SK-N-SH treated with all-trans-retinoic acid at 6 μM for 48 hours (cell line): ENCODE measurements at regions not wholly inside any gene's neighbourhood (a gene's known extent, or its start where the extent isn't known, plus 50 kb on each side); places are given as distances from the start of the nearest gene placed in this dataset.
"Not testable (repeated sequence)": the region's sequence is repeated elsewhere in the genome, so short reads cannot be mapped to it uniquely, and the experiment has no call there.

Experiments
- ATAC-seq: fragments of 200-7000 bp; cut with Tn5 transposase; 3 replicates; pipeline ENCODE4 v1.9.1; 2020; ENCODE audit warnings: mild to moderate bottlenecking, moderate library complexity
- ARNTL ChIP-seq: fragments of 450-650 bp; formaldehyde crosslinking; IDR thresholded peaks from 2 replicates; pipeline ENCODE4 v1.5.0; 2020; ENCODE audit warnings: low read depth, mild to moderate bottlenecking, moderate library complexity, borderline replicate concordance
- CREB5 ChIP-seq: fragments of 250-450 bp; sonication (Bioruptor Pico); IDR thresholded peaks from 2 replicates; pipeline ENCODE4 v1.5.1; 2020; ENCODE audit warnings: low read depth, mild to moderate bottlenecking, moderate library complexity
- CSDC2 ChIP-seq: fragments of 250-450 bp; sonication (Bioruptor Pico); IDR thresholded peaks from 2 replicates; pipeline ENCODE4 v1.5.0; 2020; ENCODE audit warnings: mild to moderate bottlenecking, moderate library complexity
- CSRNP3 ChIP-seq: fragments of 250-450 bp; sonication (Bioruptor Pico); IDR thresholded peaks from 2 replicates; pipeline ENCODE4 v1.5.1; 2021; ENCODE audit warnings: mild to moderate bottlenecking, moderate library complexity
- ESRRG ChIP-seq: fragments of 250-450 bp; sonication (Bioruptor Pico); IDR thresholded peaks from 2 replicates; pipeline ENCODE4 v1.6.1; 2021; ENCODE audit warnings: mild to moderate bottlenecking
- GLIS3 ChIP-seq: fragments of 250-450 bp; sonication (Bioruptor Pico); IDR thresholded peaks from 2 replicates; pipeline ENCODE4 v1.5.0; 2020; ENCODE audit warnings: mild to moderate bottlenecking, moderate library complexity
- ISL1 ChIP-seq: fragments of 250-450 bp; sonication (Bioruptor Pico); IDR thresholded peaks from 2 replicates; pipeline ENCODE4 v2.1.2; 2022; ENCODE audit warnings: mild to moderate bottlenecking, moderate library complexity
- OSR1 ChIP-seq: fragments of 250-450 bp; sonication (Bioruptor Pico); IDR thresholded peaks from 2 replicates; pipeline ENCODE4 v1.8.0; 2022; ENCODE audit warnings: moderate library complexity, mild to moderate bottlenecking, inconsistent platforms
- PATZ1 ChIP-seq: fragments of 250-450 bp; sonication (Bioruptor Pico); IDR thresholded peaks from 2 replicates; pipeline ENCODE4 v1.8.0; 2020; ENCODE audit warnings: mild to moderate bottlenecking, moderate library complexity, borderline replicate concordance
- POU6F1 ChIP-seq: fragments of 250-450 bp; sonication (Bioruptor Pico); IDR thresholded peaks from 2 replicates; pipeline ENCODE4 v1.8.0; 2021; ENCODE audit warnings: low read depth, mild to moderate bottlenecking, moderate library complexity, borderline replicate concordance
- PPARA ChIP-seq: fragments of 250-450 bp; sonication (Bioruptor Pico); IDR thresholded peaks from 2 replicates; pipeline ENCODE4 v1.5.0; 2020; ENCODE audit warnings: mild to moderate bottlenecking, borderline replicate concordance
- RARB ChIP-seq: fragments of 250-450 bp; sonication (Bioruptor Pico); IDR thresholded peaks from 2 replicates; pipeline ENCODE4 v1.8.0; 2021; ENCODE audit warnings: mild to moderate bottlenecking, moderate library complexity
- SNAI2 ChIP-seq: fragments of 250-450 bp; sonication (Bioruptor Pico); IDR thresholded peaks from 2 replicates; pipeline ENCODE4 v1.5.0; 2020; ENCODE audit warnings: mild to moderate bottlenecking, moderate library complexity
- TSHZ2 ChIP-seq: fragments of 250-450 bp; sonication (Bioruptor Pico); IDR thresholded peaks from 2 replicates; pipeline ENCODE4 v1.5.0; 2020; ENCODE audit warnings: mild to moderate bottlenecking, moderate library complexity
- ZC3H10 ChIP-seq: fragments of 250-450 bp; sonication (Bioruptor Pico); IDR thresholded peaks from 2 replicates; pipeline ENCODE4 v1.5.1; 2021; ENCODE audit warnings: mild to moderate bottlenecking, moderate library complexity
- ZFP3 ChIP-seq: fragments of 250-450 bp; sonication (Bioruptor Pico); IDR thresholded peaks from 2 replicates; pipeline ENCODE4 v1.5.0; 2020; ENCODE audit warnings: mild to moderate bottlenecking, moderate library complexity
- ZFP30 ChIP-seq: fragments of 450-650 bp; formaldehyde crosslinking; IDR thresholded peaks from 2 replicates; pipeline ENCODE4 v1.5.0; 2022; ENCODE audit warnings: mild to moderate bottlenecking, moderate library complexity
- ZNF70 ChIP-seq: fragments of 450-650 bp; formaldehyde crosslinking; IDR thresholded peaks from 2 replicates; pipeline ENCODE4 v1.5.0; 2020; ENCODE audit warnings: mild to moderate bottlenecking, moderate library complexity
- ZNF8 ChIP-seq: fragments of 450-650 bp; formaldehyde crosslinking; IDR thresholded peaks from 2 replicates; pipeline ENCODE4 v1.5.0; 2020; ENCODE audit warnings: mild to moderate bottlenecking, moderate library complexity

- not testable (repeated sequence) for ATAC-seq
Observed at GRCh38 chr6:142016666-142017065, 116.1 kb upstream of the GJE1 start.

- not testable (repeated sequence) for ATAC-seq
Observed at GRCh38 chr6:142015463-142015862, 117.3 kb upstream of the GJE1 start.

- ATAC-seq = peak; percentile 27
Observed at GRCh38 chr6:142015011-142015410, 117.7 kb upstream of the GJE1 start.

GRCh38 chr6:142014515-142014914 lies 118.2 kb upstream of the GJE1 start:
- TF ChIP-seq CREB5 (CRISPR knock-in tag) (no peak), PPARA (CRISPR knock-in tag) (no peak), ZFP3 (CRISPR knock-in tag) (no peak), ZNF70 (CRISPR knock-in tag) (no peak), ZNF8 (CRISPR knock-in tag) (no peak), CSRNP3 (CRISPR knock-in tag) (no peak), SNAI2 (CRISPR knock-in tag) (no peak), ESRRG (no peak), CSDC2 (CRISPR knock-in tag) (no peak), ZC3H10 (CRISPR knock-in tag) (no peak), TSHZ2 (CRISPR knock-in tag) (no peak), RARB (CRISPR knock-in tag) (no peak), ZFP30 (CRISPR knock-in tag) (no peak)
- peak; percentile 76 for ATAC-seq

More at GRCh38 chr6:142015011-142015410, 117.7 kb upstream of the GJE1 start:
- TF ChIP-seq CREB5 (CRISPR knock-in tag) = no peak
- TF ChIP-seq ZFP30 (CRISPR knock-in tag) = no peak
- TF ChIP-seq OSR1 (CRISPR knock-in tag) = no peak
- TF ChIP-seq SNAI2 (CRISPR knock-in tag) = no peak
- no peak for TF ChIP-seq ISL1
- no peak for TF ChIP-seq ZC3H10 (CRISPR knock-in tag)
- TF ChIP-seq POU6F1 (CRISPR knock-in tag) = no peak
- no peak for TF ChIP-seq ARNTL
- TF ChIP-seq GLIS3 (CRISPR knock-in tag) = no peak
- no peak for TF ChIP-seq ZNF8 (CRISPR knock-in tag)
- TF ChIP-seq PATZ1 (CRISPR knock-in tag) = no peak
- no peak for TF ChIP-seq ZFP3 (CRISPR knock-in tag)
